H1 (cell line): ENCODE measurements at regions not wholly inside any gene's neighbourhood (a gene's known extent, or its start where the extent isn't known, plus 50 kb on each side); places are given as distances from the start of the nearest gene placed in this dataset.

ENCODE experiments used
- CTCF ChIA-PET: fragments of 300-600 bp; sonication (Branson Sonifier 250); formaldehyde crosslinking; loops from one replicate; lab custom pipeline; 2021; ENCODE audit not compliant: partially characterized antibody; lab: Charles Lee
- POLR2A ChIA-PET: fragments of 300-600 bp; sonication (Branson Sonifier 250); formaldehyde crosslinking; loops from one replicate; lab custom pipeline; 2021; ENCODE audit warnings: inconsistent platforms; ENCODE audit not compliant: partially characterized antibody; lab: Charles Lee
- DNase-seq, 2 experiments: peaks; one replicate each; pipeline versions ENCODE4 v3.0.0 to v3.0.0-alpha.2; 2010 to 2022; ENCODE audit warnings: low spot score in 2 of 2, low read depth in 1 of 2, mixed read lengths in 1 of 2
- FAIRE-seq: peaks from 2 replicates; lab custom pipeline; 2011; peaks lifted over from hg19 to GRCh38; lab: Jason Lieb, UNC
- H2AFZ ChIP-seq: 2 replicates; pipeline ENCODE4 v1.8.1; 2012; ENCODE audit warnings: low read length, inconsistent platforms
- H2AK5ac ChIP-seq: 2 replicates; pipeline ENCODE4 v1.6.1; 2013; ENCODE audit warnings: low read depth, low read length
- H2BK120ac ChIP-seq: replicated peaks from 2 replicates; pipeline ENCODE3; 2013; ENCODE audit warnings: low read depth, low read length, inconsistent platforms
- H2BK12ac ChIP-seq: 2 replicates; pipeline ENCODE4 v1.6.1; 2013; ENCODE audit warnings: low read depth, low read length
- H2BK15ac ChIP-seq: 2 replicates; pipeline ENCODE4 v1.6.1; 2013; ENCODE audit warnings: low read length
- H2BK20ac ChIP-seq: 2 replicates; pipeline ENCODE4 v1.6.1; 2013; ENCODE audit warnings: low read length
- H2BK5ac ChIP-seq: 2 replicates; pipeline ENCODE4 v1.6.1; 2013; ENCODE audit warnings: low read depth, low read length
- H3K14ac ChIP-seq: 2 replicates; pipeline ENCODE4 v1.6.1; 2013; ENCODE audit warnings: inconsistent platforms; ENCODE audit not compliant: insufficient read length
- H3K18ac ChIP-seq: 2 replicates; pipeline ENCODE4 v1.6.1; 2013; ENCODE audit warnings: low read length; ENCODE audit errors: extremely low read depth
- H3K23ac ChIP-seq: 2 replicates; pipeline ENCODE4 v1.6.1; 2013; ENCODE audit warnings: inconsistent platforms; ENCODE audit not compliant: insufficient read length
- H3K23me2 ChIP-seq: 2 replicates; pipeline ENCODE4 v1.6.1; 2013; ENCODE audit warnings: low read depth, low read length
- H3K27ac ChIP-seq: 2 replicates; pipeline ENCODE4 v1.6.1; 2011; ENCODE audit warnings: low read depth, low read length, inconsistent platforms
- H3K27me3 ChIP-seq, 4 experiments: replicated peaks in 1 of 4; 1 replicate in 1 of 4; 2 replicates in 3 of 4; pipeline versions ENCODE4 v1.6.1 to v1.8.1; 2011 to 2013; ENCODE audit warnings: low read length in 3 of 4, mild to moderate bottlenecking in 3 of 4, inconsistent platforms in 2 of 4, mixed read lengths in 2 of 4, moderate library complexity in 1 of 4; ENCODE audit not compliant: control insufficient read depth in 3 of 4, insufficient read depth in 3 of 4; ENCODE audit errors: extremely low read depth in 1 of 4
- H3K36me3 ChIP-seq, 4 experiments: 2 replicates each; pipeline versions ENCODE4 v1.6.1 to v1.8.1; 2011 to 2013; ENCODE audit warnings: mild to moderate bottlenecking in 4 of 4, low read length in 3 of 4, moderate library complexity in 2 of 4, control low read depth in 1 of 4, inconsistent platforms in 1 of 4; ENCODE audit not compliant: insufficient read depth in 4 of 4, control insufficient read depth in 2 of 4
- H3K4ac ChIP-seq: replicated peaks from 2 replicates; pipeline ENCODE3; 2013; ENCODE audit warnings: low read length, low read depth, mixed read lengths, inconsistent platforms; ENCODE audit not compliant: insufficient read length
- H3K4me1 ChIP-seq, 4 experiments: replicated peaks in 1 of 4; 1 replicate in 1 of 4; 2 replicates in 3 of 4; pipeline versions ENCODE4 v1.6.1 to v1.8.1; 2011 to 2013; ENCODE audit warnings: low read length in 3 of 4, inconsistent platforms in 2 of 4, mixed read lengths in 1 of 4; ENCODE audit not compliant: insufficient read depth in 4 of 4, control insufficient read depth in 3 of 4
- H3K4me2 ChIP-seq, 2 experiments: 2 replicates each; pipeline versions ENCODE4 v1.6.1 to v1.8.1; 2011 to 2013; ENCODE audit warnings: low read depth in 2 of 2, low read length in 2 of 2, control low read depth in 1 of 2, inconsistent platforms in 1 of 2, mild to moderate bottlenecking in 1 of 2; ENCODE audit not compliant: insufficient read depth in 1 of 2
- H3K4me3 ChIP-seq, 4 experiments: fragments of 200-600, 300-600 bp in 1 of 4; sonication (generic), shearing (Covaris generic), sonication (Bioruptor Twin) in 1 of 4; 2 replicates each; pipeline versions ENCODE4 v1.5.1 to v1.8.1; 2011 to 2016; ENCODE audit warnings: low read length in 4 of 4, low read depth in 3 of 4, control low read depth in 2 of 4, inconsistent platforms in 2 of 4, mild to moderate bottlenecking in 2 of 4, mixed read lengths in 1 of 4, moderate library complexity in 1 of 4; ENCODE audit not compliant: insufficient read depth in 2 of 4; ENCODE audit errors: extremely low read depth in 1 of 4
- H3K56ac ChIP-seq: replicated peaks from 2 replicates; pipeline ENCODE3; 2013; ENCODE audit warnings: low read depth, mild to moderate bottlenecking, mixed read lengths, low read length, inconsistent platforms; ENCODE audit not compliant: insufficient read length
- H3K79me1 ChIP-seq: 2 replicates; pipeline ENCODE4 v1.6.1; 2013; ENCODE audit warnings: low read depth, low read length, control low read depth
- H3K79me2 ChIP-seq, 2 experiments: 2 replicates each; pipeline versions ENCODE4 v1.6.1 to v1.8.1; 2012 to 2013; ENCODE audit warnings: low read length in 2 of 2, mild to moderate bottlenecking in 2 of 2, inconsistent platforms in 1 of 2; ENCODE audit not compliant: insufficient read depth in 2 of 2, control insufficient read depth in 1 of 2
- H3K9ac ChIP-seq, 4 experiments: replicated peaks in 1 of 4; 1 replicate in 1 of 4; 2 replicates in 3 of 4; pipeline versions ENCODE4 v1.6.1 to v1.8.1; 2011 to 2013; ENCODE audit warnings: low read depth in 3 of 4, low read length in 3 of 4, control low read depth in 2 of 4, mild to moderate bottlenecking in 2 of 4, moderate library complexity in 2 of 4, inconsistent platforms in 1 of 4; ENCODE audit errors: extremely low read depth in 1 of 4
- H3K9me3 ChIP-seq, 2 experiments: 2 replicates each; pipeline versions ENCODE4 v1.6.1 to v1.8.1; 2012 to 2013; ENCODE audit warnings: mild to moderate bottlenecking in 2 of 2, moderate library complexity in 2 of 2, control low read depth in 1 of 2, inconsistent platforms in 1 of 2, low read depth in 1 of 2, low read length in 1 of 2, mixed read lengths in 1 of 2; ENCODE audit not compliant: insufficient read depth in 2 of 2
- H4K20me1 ChIP-seq, 2 experiments: replicated peaks in 1 of 2; 2 replicates each; pipeline versions ENCODE3 to v1.8.1; 2011 to 2013; ENCODE audit warnings: inconsistent platforms in 2 of 2, low read length in 2 of 2, mild to moderate bottlenecking in 1 of 2; ENCODE audit not compliant: insufficient read depth in 2 of 2, control insufficient read depth in 1 of 2
- H4K5ac ChIP-seq: 2 replicates; pipeline ENCODE4 v1.6.1; 2013; ENCODE audit warnings: low read length, low read depth, mixed read lengths, inconsistent platforms; ENCODE audit not compliant: insufficient read length
- H4K8ac ChIP-seq: 2 replicates; pipeline ENCODE4 v1.8.0; 2013; ENCODE audit warnings: mild to moderate bottlenecking, moderate library complexity, low read length, inconsistent platforms; ENCODE audit not compliant: insufficient read depth; ENCODE audit errors: extremely low read depth
- H4K91ac ChIP-seq: replicated peaks from 2 replicates; pipeline ENCODE3; 2013; ENCODE audit warnings: low read length, mixed read lengths, inconsistent platforms; ENCODE audit not compliant: insufficient read length
- CBX8 ChIP-seq: fragments of 300-800, 300-1000 bp; sonication (generic); IDR thresholded peaks from 2 replicates; pipeline ENCODE4 v1.7.1; 2016; ENCODE audit warnings: low read depth, low read length, borderline replicate concordance
- POLR2AphosphoS5 ChIP-seq: IDR thresholded peaks from 2 replicates; pipeline ENCODE4 v1.6.1; 2011; ENCODE audit warnings: low read depth, low read length
- POU5F1 ChIP-seq: IDR thresholded peaks from 2 replicates; pipeline ENCODE4 v1.6.1; 2011; ENCODE audit warnings: low read depth, mild to moderate bottlenecking, low read length, moderate library complexity
- SP2 ChIP-seq: IDR thresholded peaks from 2 replicates; pipeline ENCODE4 v1.6.1; 2012; ENCODE audit warnings: mild to moderate bottlenecking, low read length, inconsistent platforms
- SP4 ChIP-seq: IDR thresholded peaks from 2 replicates; pipeline ENCODE4 v1.6.1; 2012; ENCODE audit warnings: low read length, inconsistent platforms
- ZNF274 ChIP-seq: IDR thresholded peaks from 2 replicates; pipeline ENCODE4 v1.7.0; 2012; ENCODE audit warnings: low read length, borderline replicate concordance; ENCODE audit errors: extremely low read depth
- WGBS, 2 experiments: shearing (Covaris generic) in 1 of 2; methylation state at CpG; one replicate each; pipeline versions ENCODE4 v1.1.6 to v1.1.7; 2013 to 2015; ENCODE audit warnings: low lambda C conversion rate in 2 of 2, mixed read lengths in 2 of 2, inconsistent platforms in 1 of 2, low coverage in 1 of 2, missing lambda C conversion rate in 1 of 2; ENCODE audit not compliant: insufficient replicate concordance in 2 of 2, insufficient coverage in 1 of 2, insufficient read length in 1 of 2; ENCODE audit errors: extremely low coverage in 1 of 2, missing lambda C conversion rate in 1 of 2; 5-methylcytosine and 5-hydroxymethylcytosine counted together

DNA sequence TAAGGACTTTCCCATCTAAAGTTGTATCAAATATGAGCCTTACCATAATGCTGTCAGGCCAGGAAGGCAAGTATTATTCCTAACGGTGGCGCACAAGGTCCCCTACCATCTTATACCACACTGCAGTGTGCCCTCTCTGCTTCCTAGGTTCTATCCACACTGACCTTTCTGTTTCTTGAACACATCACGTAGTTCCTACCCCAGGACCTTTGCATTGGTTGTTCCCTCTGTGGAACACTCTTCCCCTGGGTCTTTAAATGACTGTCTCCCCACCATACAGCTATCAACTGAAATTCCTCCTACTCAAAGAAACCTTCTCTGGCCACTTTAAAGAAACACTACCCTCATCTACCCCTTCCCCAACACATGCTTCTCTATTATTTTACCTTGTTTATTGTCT lies 104.5 kb upstream of the SPACA1 start:
- 98% methylated on average over 3 of the region's 3 CpGs; no CpG with 5 or more reads in 1 of the 2 experiments for WGBS, 2 experiments
- H2BK20ac ChIP-seq = no peak overlapping the region
- POLR2A ChIA-PET = no interaction called here

More for the DNA sequence above, 104.5 kb upstream of the SPACA1 start:
- H3K23ac ChIP-seq = no peak overlapping the region
- H3K4ac ChIP-seq = no peak overlapping the region
- H4K5ac ChIP-seq = no peak overlapping the region
- H3K9ac ChIP-seq = no peak overlapping the region
- peaks cover 0 to 2% (median under 1%) of the 10 kb centered on the region in 4 experiments; a peak in 1 of 7 replicates for H3K4me1 ChIP-seq
- H3K4me2 ChIP-seq = no peak overlapping the region
- no peak for TF ChIP-seq POLR2AphosphoS5
- TF ChIP-seq SP4 = no peak
- TF ChIP-seq SP2 = no peak
- no peak for TF ChIP-seq CBX8
- TF ChIP-seq POU5F1 = no peak
- no peak for TF ChIP-seq ZNF274
- no peaks in the 10 kb centered on the region for H3K27me3 ChIP-seq
- no peak overlapping the region for H3K18ac ChIP-seq
- no peaks in the 10 kb centered on the region for H3K79me2 ChIP-seq
- H3K23me2 ChIP-seq = no peaks in the 10 kb centered on the region
- H4K91ac ChIP-seq = no peak overlapping the region
- no peak overlapping the region for H2AK5ac ChIP-seq
- DNase-seq (no peak), FAIRE-seq (no peak)
- CTCF ChIA-PET = interaction anchor here (4.6 kb wide), 1 partner anchor 13 kb away, joined by 19 read pairs; no protein-coding TSS in a partner anchor
- no peaks in the 10 kb centered on the region for H3K36me3 ChIP-seq
- no peak overlapping the region for H3K4me3 ChIP-seq
- H3K79me1 ChIP-seq = no peaks in the 10 kb centered on the region
- H2BK15ac ChIP-seq = no peak overlapping the region
- H2BK120ac ChIP-seq = no peak overlapping the region
- H3K27ac ChIP-seq = no peak overlapping the region
- no peak overlapping the region for H2AFZ ChIP-seq
- H3K14ac ChIP-seq = no peak overlapping the region
- no peaks in the 10 kb centered on the region for H4K20me1 ChIP-seq
- H2BK5ac ChIP-seq = no peak overlapping the region
- no peak overlapping the region for H3K56ac ChIP-seq
- no peak overlapping the region for H4K8ac ChIP-seq
- no peaks in the 10 kb centered on the region for H3K9me3 ChIP-seq
- H2BK12ac ChIP-seq = no peak overlapping the region
